Nephron (organoid): ENCODE measurements at regions not wholly inside any gene's neighbourhood (a gene's known extent, or its start where the extent isn't known, plus 50 kb on each side); places are given as distances from the start of the nearest gene placed in this dataset.

Experiments used
- H3K27ac Mint-ChIP-seq, 3 experiments: 2 replicates each; pipeline ENCODE4 v1.8.0; 2020; ENCODE audit warnings: mixed read lengths in 3 of 3, mild to moderate bottlenecking in 2 of 3, moderate library complexity in 1 of 3
- H3K27me3 Mint-ChIP-seq: 2 replicates; pipeline ENCODE4 v1.8.0; 2021; ENCODE audit warnings: low read depth, mild to moderate bottlenecking, moderate library complexity, mixed read lengths
- H3K36me3 Mint-ChIP-seq: 2 replicates; pipeline ENCODE4 v1.8.0; 2020; ENCODE audit warnings: low read depth, mixed read lengths
- H3K4me1 Mint-ChIP-seq: 2 replicates; pipeline ENCODE4 v1.8.0; 2020; ENCODE audit warnings: mixed read lengths
- H3K4me3 Mint-ChIP-seq, 3 experiments: 2 replicates each; pipeline ENCODE4 v1.8.0; 2020; ENCODE audit warnings: mild to moderate bottlenecking in 3 of 3, mixed read lengths in 3 of 3, moderate library complexity in 2 of 3
- H3K9me3 Mint-ChIP-seq: 2 replicates; pipeline ENCODE4 v1.8.0; 2020; ENCODE audit warnings: mixed read lengths
- TF ChIP-seq, protein P1 (sequence below), 3 experiments: fragments of 200-600 bp; sonication (generic); IDR thresholded peaks; one replicate each; pipeline ENCODE4 v1.5.0; 2021; ENCODE audit warnings: antibody characterized with exemption in 3 of 3; ENCODE audit not compliant: unreplicated experiment in 3 of 3

DNA sequence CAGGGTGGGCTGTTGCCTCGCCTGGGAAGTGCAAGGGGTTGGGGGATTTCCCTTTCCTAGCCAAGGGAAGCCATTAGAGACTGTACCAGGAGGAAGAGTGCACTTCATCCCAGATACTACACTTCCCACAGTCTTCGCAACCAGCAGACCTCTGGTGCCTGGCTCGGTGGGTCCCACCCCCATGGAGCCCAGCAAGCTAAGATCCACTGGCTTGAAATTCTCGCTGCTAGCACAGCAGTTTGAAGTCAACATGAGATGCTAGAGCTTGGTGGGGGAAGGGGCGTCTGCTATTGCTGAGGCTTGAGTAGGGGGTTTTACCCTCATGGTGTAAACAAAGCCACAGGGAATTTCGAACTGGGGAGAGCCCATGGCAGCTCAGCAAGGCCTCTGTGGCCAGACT lies 586.4 kb downstream of the HTR1A start:
- H3K36me3 Mint-ChIP-seq: no peaks in the 10 kb centered on the region
- H3K9me3 Mint-ChIP-seq: no peaks in the 10 kb centered on the region
- H3K27me3 Mint-ChIP-seq: no peaks in the 10 kb centered on the region
- H3K4me1 Mint-ChIP-seq: no peaks in the 10 kb centered on the region
- no peak overlapping the region for H3K27ac Mint-ChIP-seq
- H3K4me3 Mint-ChIP-seq: no peak overlapping the region
- TF ChIP-seq, protein P1, sequence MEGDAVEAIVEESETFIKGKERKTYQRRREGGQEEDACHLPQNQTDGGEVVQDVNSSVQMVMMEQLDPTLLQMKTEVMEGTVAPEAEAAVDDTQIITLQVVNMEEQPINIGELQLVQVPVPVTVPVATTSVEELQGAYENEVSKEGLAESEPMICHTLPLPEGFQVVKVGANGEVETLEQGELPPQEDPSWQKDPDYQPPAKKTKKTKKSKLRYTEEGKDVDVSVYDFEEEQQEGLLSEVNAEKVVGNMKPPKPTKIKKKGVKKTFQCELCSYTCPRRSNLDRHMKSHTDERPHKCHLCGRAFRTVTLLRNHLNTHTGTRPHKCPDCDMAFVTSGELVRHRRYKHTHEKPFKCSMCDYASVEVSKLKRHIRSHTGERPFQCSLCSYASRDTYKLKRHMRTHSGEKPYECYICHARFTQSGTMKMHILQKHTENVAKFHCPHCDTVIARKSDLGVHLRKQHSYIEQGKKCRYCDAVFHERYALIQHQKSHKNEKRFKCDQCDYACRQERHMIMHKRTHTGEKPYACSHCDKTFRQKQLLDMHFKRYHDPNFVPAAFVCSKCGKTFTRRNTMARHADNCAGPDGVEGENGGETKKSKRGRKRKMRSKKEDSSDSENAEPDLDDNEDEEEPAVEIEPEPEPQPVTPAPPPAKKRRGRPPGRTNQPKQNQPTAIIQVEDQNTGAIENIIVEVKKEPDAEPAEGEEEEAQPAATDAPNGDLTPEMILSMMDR (IDR thresholded peaks at IDR 0.05; ENCODE audit: unreplicated experiment in 3 of 3): no peak

DNA sequence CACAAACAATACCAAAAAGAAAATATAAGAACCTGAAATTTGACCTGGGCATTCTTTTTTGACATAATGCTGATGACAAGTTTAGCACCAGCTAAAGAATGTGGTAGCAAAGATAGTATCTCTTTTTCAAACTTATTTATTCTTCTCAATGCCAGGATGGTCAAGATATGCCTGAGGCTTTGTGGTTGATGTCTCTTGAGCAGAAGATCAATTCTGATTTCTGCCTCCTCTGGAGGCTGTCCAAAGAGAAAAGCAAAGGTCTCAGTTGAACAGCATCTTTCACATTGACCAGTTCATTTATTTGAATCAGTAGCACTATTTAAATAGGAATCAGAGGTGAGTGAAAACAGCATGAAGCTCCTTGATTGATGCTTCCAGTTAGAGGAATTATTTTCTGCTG lies 588.2 kb downstream of the HTR1A start:
- no peaks in the 10 kb centered on the region for H3K9me3 Mint-ChIP-seq
- TF ChIP-seq, protein P1 (IDR thresholded peaks at IDR 0.05; ENCODE audit: unreplicated experiment in 3 of 3): no peak
- H3K4me1 Mint-ChIP-seq: no peaks in the 10 kb centered on the region
- no peak overlapping the region for H3K4me3 Mint-ChIP-seq
- no peaks in the 10 kb centered on the region for H3K36me3 Mint-ChIP-seq
- H3K27ac Mint-ChIP-seq: no peak overlapping the region
- H3K27me3 Mint-ChIP-seq: no peaks in the 10 kb centered on the region

DNA sequence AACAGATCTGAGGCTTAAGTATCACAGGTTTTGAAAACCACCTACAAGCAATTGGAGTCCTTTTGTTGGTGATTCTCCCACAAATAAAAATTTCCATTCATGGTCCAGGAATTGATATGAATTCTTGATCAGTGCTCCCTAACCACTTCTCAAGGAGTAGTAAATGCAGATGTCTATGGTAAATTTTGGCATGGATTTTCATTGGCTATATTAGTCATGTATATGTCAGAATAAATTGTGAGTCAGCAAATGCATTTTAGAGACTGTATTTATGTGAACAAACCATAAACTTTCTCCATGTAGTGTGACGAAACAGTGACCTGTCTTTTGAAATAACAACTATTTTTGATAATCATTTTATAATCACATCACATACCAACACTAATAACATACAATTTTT lies 611.1 kb downstream of the HTR1A start:
- no peaks in the 10 kb centered on the region for H3K27me3 Mint-ChIP-seq
- no peaks in the 10 kb centered on the region for H3K4me1 Mint-ChIP-seq
- no peak overlapping the region for H3K27ac Mint-ChIP-seq
- H3K9me3 Mint-ChIP-seq: no peaks in the 10 kb centered on the region
- H3K36me3 Mint-ChIP-seq: no peaks in the 10 kb centered on the region
- H3K4me3 Mint-ChIP-seq: no peak overlapping the region
- TF ChIP-seq, protein P1 (IDR thresholded peaks at IDR 0.05; ENCODE audit: unreplicated experiment in 3 of 3): no peak

DNA sequence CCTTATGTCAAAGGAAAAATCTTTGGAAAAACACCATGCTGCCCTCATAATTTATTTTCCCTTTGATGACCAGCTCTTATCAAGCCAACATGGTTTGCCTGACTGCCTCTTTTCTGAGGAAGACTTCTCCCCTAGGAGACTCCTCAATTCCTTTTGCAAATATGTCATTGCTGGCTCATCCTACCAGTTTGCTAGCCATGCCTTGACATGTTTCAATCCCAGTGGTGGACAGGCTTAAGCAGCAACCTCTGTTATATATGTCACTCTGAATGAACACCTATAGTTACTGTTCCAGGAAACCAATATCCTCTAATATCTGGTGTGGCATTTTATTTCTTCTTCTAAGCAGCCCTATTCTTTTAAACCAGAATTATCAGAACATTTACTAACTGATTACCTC lies 615.8 kb downstream of the HTR1A start:
- Mint-ChIP-seq H3K4me3 (no peak overlapping the region), H3K36me3 (no peaks in the 10 kb centered on the region), H3K4me1 (no peaks in the 10 kb centered on the region), H3K27ac (no peak overlapping the region), H3K9me3 (no peaks in the 10 kb centered on the region), H3K27me3 (no peaks in the 10 kb centered on the region)
- TF ChIP-seq, protein P1 (IDR thresholded peaks at IDR 0.05; ENCODE audit: unreplicated experiment in 3 of 3): no peak

DNA sequence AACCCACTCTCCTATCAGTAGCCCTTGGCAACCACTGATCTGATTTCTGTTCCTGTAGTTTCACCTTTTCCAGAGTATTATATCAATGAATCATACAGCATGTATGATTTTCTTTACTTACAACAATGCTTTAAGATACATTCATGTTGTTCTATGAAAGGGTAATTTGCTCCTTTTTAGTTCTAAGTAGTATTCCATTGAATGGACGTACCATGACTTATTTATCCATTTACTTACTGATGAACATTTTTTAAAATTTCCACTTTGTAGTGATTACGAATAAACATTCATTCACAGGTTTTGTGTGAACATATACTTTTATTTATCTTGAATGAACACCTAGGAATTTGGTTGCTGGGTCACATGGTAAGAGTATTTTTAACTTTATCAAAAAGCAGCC lies 620.8 kb downstream of the HTR1A start:
- H3K9me3 Mint-ChIP-seq: no peaks in the 10 kb centered on the region
- H3K36me3 Mint-ChIP-seq: no peaks in the 10 kb centered on the region
- H3K27ac Mint-ChIP-seq: no peak overlapping the region
- no peaks in the 10 kb centered on the region for H3K27me3 Mint-ChIP-seq
- TF ChIP-seq, protein P1 (IDR thresholded peaks at IDR 0.05; ENCODE audit: unreplicated experiment in 3 of 3): no peak
- H3K4me1 Mint-ChIP-seq: no peaks in the 10 kb centered on the region
- no peak overlapping the region for H3K4me3 Mint-ChIP-seq

DNA sequence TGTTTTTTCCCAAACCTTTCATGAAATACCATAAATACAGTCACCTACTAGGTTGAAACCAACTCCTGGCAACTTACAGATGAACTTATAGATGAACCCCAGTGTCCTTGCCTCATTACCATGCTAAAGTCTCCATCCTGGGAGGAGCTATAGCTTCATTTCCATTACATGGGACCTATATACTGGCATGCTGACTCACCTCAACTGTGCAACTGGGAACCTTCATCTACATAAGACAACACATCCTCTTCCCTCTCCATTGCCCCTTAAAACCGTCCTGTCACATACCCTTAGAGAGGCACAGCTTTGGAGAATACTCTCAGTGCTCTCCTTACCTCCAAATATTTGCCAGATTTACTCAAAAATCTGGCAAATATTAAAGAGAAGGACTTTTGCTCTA lies 638.3 kb downstream of the HTR1A start:
- Mint-ChIP-seq H3K27ac (no peak overlapping the region), H3K9me3 (peaks cover 2% of the 10 kb centered on the region), H3K4me1 (no peaks in the 10 kb centered on the region), H3K4me3 (no peak overlapping the region), H3K36me3 (no peaks in the 10 kb centered on the region), H3K27me3 (peaks cover under 1% of the 10 kb centered on the region)
- TF ChIP-seq, protein P1 (IDR thresholded peaks at IDR 0.05; ENCODE audit: unreplicated experiment in 3 of 3): no peak
